Gastroesophageal sphincter (tissue), 3 donors: ENCODE measurements at regions not wholly inside any gene's neighbourhood (a gene's known extent, or its start where the extent isn't known, plus 50 kb on each side); places are given as distances from the start of the nearest gene placed in this dataset.

Experiments used
- POLR2A ChIP-seq, 2 donors: fragments of 450-650 bp; IDR thresholded peaks; one replicate each; pipeline ENCODE4 v1.6.1; 2017; ENCODE audit warnings: antibody characterized with exemption in 2 of 2, mild to moderate bottlenecking in 2 of 2, moderate library complexity in 1 of 2
- TF ChIP-seq, protein P1 (sequence below), 4 experiments: fragments of 200-600 bp in 2 of 4; fragments of 450-650 bp in 2 of 4; sonication (generic) in 1 of 4; IDR thresholded peaks; one replicate each; pipeline ENCODE4 v1.5.1; 2017 to 2019; ENCODE audit warnings: antibody characterized with exemption in 4 of 4, mild to moderate bottlenecking in 2 of 4, moderate library complexity in 2 of 4

DNA sequence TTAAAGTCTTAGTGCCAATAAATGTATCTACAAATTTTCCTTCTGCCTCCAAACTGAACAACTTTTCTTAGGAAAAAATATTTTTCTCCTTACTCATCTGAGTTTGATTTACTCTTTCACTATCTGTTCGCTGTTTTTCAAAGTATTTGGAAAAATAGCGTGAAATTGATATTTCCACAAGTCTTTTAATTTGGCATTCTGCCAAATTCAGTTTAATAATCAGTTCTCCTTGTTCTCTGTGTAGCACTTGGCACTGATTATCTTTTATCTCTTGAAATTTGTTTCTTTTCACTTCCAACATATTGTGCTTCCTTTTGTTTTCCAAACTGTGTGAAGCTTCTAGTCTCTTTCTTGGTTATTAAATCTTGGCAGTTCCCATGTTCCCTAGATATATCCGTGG, 559.8 kb downstream of the RPL10L start:
- TF ChIP-seq, protein P1, sequence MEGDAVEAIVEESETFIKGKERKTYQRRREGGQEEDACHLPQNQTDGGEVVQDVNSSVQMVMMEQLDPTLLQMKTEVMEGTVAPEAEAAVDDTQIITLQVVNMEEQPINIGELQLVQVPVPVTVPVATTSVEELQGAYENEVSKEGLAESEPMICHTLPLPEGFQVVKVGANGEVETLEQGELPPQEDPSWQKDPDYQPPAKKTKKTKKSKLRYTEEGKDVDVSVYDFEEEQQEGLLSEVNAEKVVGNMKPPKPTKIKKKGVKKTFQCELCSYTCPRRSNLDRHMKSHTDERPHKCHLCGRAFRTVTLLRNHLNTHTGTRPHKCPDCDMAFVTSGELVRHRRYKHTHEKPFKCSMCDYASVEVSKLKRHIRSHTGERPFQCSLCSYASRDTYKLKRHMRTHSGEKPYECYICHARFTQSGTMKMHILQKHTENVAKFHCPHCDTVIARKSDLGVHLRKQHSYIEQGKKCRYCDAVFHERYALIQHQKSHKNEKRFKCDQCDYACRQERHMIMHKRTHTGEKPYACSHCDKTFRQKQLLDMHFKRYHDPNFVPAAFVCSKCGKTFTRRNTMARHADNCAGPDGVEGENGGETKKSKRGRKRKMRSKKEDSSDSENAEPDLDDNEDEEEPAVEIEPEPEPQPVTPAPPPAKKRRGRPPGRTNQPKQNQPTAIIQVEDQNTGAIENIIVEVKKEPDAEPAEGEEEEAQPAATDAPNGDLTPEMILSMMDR (IDR thresholded peaks at IDR 0.05) = no peak
- TF ChIP-seq POLR2A (IDR thresholded peaks at IDR 0.05) = no peak
